Astrocyte of the hippocampus (primary cell): ENCODE measurements at regions not wholly inside any gene's neighbourhood (a gene's known extent, or its start where the extent isn't known, plus 50 kb on each side); places are given as distances from the start of the nearest gene placed in this dataset.
A peak's percentile ranks its signal among the peaks of the same experiment; 100 is the strongest.

Experiments
- DNase-seq: peaks from one replicate; pipeline ENCODE4 v3.0.0; 2011; ENCODE audit warnings: low read depth, low spot score

DNA sequence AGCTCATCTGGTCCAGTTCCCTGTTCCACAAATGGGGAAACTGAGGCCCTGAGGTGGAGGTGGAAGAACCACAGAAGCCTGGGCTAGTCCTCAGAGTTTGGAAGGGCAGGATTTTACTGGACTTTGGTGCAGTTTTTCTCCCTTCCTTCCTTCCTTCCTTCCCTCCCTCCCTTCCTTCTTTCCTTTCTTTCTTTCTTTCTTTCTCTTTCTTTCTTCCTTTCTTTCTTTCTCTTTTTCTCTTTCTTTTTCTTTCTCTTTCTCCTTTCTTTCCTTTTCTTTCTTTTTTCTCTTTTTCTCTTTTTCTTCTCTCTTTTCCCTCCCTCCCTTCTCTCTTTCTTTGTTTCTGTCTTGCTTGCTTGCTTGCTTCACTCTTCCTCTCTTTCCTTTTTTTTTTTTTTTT lies 95.7 kb upstream of the TBX3 start:
- no peak for DNase-seq

DNA sequence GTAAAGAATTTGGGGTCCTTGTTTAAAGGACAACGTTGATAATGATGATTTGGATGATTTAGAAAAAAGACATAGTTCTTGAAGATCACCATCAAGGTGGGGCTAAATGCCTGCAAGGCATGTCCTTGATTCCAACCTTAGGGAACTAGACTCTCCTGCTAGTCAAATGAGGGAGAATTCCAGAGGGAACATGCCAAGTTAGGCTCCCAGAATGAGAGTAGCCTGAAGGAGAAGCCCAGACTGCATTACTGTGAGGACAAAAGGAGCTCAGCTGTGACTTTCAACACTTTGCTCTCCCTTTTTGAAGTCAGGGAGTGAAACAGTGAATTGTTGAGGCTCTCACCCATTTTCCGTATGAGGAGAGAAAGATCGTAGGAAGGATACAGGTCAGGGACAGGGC lies 95.2 kb upstream of the TBX3 start:
- DNase-seq: no peak

DNA sequence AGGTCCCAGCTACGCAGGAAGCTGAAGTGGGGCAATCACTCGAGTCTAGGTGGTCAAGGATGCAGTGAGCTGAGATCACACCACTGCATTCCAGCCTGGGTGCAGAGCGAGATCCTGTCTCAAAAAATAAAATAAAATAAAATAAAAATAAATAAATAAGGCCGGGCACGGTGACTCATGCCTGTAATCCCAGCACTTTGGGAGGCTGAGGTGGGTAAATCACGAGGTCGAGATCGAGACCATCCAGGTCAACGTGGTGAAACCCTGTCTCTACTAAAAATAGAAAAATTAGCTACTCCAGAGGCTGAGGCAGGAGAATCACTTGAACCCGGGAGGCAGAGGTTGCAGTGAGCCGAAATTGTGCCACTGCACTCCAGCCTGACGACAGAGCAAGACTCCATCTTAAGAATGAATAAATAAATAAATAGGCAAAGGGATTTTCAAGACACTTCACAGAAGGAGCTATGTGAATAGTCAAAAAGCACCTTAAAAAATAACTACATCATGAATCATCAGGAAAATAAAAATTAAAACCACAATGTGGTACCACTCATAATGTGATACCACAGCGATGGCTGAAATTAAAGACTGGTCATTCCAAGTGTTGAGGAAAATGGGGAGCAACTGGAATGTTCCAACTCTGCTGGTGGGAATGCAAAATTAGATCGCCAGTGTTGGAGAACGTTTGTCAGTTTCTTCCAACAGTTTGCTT lies 92.9 kb upstream of the TBX3 start:
- DNase-seq: peak; percentile 39

DNA sequence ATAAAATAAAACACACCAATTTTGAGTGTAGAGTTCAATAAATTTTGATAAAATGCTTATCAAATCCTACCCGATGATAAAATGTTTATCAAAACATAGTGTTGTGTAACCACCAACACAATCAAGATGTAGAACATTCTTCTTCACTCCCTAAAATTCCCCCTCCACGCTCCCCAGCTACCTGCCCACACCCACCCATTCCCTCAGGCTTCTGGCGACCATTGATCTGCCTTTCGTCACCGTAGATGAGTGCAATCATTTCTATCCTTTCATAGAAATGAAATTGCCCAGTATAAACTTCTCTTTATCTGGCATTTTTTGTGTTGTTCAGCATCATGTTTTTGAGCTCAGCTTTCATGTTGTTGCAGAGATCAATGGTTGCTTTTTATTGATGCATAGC lies 90.7 kb upstream of the TBX3 start:
- DNase-seq: no peak

DNA sequence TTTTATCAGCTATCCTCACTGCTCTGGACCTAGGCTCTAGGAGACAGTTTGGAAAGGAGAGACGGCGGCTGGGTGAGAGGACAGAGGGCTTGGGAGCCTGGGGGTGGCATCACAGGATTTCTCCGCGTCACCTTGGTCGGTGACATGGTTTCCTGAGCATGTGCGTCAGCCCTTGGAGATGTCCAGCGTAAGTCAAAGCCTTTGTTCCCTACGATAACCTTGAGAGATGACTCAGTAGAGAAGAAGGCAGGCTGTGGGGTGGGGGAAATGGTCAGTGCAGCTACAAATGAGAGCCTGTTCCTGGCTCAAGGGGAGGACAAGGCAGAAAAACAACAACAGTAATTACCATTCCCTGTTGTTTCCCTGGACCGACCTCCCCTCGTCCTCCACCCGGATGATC lies 90.2 kb upstream of the TBX3 start:
- DNase-seq: peak; percentile 44

DNA sequence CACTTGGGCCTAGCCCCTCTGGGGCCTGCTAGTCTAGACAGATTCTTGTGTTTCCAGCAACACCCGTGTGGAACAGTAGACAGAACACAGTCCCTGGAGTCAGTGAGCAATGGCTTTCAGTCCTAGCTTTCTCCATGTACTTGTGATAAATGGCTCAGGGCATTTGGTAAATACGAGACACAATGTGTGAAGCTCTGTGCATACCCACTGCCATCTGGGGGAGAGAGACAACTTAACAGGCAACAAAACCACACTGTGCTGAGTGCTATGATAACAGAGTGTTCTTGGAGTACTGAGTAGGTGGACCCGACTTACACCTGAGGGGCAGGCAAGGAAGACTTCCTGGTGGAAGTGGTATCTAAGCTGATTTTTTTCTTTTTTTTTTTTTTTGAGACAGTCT lies 86.3 kb upstream of the TBX3 start:
- DNase-seq: no peak

DNA sequence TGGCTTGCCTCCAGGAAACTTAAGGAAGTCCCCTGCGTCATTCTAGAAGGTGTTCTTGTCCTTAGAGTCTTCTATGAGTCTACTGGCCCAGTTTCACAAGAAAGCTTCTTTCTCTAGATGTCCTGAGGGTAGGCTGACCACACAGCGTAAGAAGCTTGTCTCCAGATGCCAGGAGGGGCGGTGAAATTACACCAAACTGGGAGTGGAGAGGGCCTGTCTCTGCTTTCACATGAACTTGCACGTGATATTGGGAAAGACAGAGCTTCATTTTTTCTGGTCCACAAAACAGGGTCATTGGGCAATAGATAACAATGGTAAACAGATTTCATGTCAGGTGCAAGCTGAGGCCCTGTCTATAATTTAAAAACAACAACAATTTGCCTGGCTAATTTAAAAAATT lies 85.7 kb upstream of the TBX3 start:
- no peak for DNase-seq

DNA sequence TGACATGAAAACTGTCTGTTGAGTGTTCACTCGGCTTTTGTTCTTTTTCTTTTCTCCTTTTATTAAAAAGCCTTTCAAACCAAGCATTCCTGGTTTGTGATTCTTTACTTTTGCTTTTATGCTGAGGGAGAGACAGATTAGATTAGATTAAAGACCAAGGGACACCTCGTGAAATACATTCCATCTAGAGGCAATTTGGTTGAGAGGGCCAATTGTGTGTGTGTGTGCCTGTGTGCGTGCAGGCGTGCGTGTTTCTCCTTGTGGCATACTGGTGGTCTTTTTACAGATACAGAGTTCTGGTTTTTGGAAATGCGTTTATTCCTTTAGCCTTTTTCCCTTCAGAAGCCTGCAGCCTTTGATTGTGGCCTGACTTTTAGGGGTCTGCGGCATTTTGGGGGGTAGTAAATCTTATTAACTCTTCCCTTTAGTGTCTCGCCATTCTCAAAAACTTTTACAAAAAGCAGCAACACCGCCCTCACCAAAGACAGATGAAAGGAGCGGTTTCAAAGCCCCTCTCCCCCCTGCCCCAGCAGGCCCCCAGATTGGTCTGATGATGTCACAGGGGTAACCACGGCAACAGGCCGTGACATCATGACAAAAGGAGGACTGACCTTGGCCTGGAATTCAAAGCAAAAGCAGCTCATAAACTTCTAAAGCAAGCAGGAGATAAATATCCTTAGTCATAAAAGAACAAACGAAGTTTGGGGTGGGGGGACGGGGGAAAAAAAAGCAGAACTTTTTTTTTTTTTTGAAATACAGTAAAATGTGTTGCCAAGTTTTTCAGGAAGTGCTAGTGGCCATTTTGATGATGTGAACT lies 84.1 kb upstream of the TBX3 start:
- no peak for DNase-seq

DNA sequence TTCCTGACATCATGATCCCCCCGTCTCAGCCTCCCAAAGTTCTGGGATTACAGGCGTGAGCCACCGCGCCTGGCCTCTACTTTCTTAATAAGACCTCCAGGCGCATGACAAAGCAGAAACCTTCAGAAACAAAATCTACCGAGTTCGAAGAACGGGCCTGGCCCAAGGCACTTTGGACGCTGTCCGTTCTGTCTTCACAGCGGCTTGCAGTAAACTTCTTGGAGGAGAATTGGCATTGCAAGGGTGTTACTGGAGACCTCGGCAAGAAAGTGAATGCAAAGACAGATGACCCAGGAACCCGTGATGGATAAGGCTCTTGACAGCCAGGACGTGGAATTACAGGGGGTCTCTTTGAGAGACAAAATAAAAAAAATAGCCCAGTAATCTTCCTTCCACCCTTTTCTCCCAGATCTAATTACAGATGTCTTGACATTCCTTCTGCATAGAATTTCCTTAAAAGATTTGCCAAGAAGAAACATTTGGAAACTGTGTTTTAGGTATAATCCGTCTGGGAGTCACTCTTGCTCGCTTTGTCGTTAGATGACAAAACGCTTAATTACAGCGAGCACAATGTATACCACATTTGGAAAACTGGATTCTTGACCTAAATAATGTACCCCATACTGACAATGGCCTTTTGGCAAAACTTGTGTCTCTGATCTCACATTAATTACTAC lies 83.2 kb upstream of the TBX3 start:
- DNase-seq: no peak

DNA sequence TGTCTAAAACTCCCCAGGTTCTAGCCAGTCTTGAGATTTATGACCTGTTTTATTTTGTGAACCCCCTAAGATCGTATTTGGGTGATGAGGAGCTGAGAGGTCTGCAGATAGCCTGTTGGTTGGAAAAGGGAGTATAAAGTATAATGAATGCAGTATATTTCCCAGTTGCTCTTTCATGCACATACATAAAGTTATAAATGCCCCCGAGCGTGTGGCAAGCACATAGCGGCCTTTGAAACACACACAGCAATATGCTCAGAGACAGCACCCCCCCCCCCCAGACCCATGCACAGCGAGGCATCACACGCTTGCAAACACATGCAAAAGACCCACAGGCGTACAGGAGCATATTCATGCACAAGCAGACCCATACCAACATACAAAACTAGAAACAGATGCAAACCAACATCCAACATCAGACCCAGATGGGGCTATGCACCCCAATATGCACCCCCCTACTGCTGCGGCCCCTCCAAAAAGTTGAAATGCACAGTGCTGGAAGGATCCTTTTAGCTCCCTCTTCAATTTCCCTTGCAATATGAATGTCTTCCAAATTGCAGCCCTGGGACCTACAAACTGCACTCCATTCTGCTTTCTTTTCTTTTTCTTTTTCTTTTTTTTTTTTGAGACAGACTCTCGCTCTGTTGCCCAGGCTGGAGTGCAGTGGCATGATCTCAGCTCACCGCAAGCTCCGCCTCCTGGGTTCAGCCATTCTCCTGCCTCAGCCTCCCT lies 82.2 kb upstream of the TBX3 start:
- DNase-seq: no peak

DNA sequence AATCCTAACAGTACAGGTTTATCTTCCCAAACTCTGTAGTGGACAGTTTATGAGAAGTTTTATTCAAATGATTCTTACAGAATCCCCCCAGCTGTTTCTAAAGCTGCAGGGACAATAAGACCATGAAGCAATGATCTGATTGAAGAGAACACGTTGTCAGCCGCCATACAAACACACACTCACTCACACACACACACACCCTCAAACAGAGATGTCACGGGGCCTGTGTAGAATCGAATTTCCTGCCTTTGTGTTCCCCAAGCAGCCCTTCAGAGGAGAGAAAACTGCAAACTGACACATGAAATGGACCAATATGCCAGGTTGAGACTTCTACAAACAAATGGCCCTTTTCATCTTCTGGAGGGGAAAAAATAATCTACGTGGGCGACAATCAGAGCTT lies 80.5 kb upstream of the TBX3 start:
- no peak for DNase-seq

DNA sequence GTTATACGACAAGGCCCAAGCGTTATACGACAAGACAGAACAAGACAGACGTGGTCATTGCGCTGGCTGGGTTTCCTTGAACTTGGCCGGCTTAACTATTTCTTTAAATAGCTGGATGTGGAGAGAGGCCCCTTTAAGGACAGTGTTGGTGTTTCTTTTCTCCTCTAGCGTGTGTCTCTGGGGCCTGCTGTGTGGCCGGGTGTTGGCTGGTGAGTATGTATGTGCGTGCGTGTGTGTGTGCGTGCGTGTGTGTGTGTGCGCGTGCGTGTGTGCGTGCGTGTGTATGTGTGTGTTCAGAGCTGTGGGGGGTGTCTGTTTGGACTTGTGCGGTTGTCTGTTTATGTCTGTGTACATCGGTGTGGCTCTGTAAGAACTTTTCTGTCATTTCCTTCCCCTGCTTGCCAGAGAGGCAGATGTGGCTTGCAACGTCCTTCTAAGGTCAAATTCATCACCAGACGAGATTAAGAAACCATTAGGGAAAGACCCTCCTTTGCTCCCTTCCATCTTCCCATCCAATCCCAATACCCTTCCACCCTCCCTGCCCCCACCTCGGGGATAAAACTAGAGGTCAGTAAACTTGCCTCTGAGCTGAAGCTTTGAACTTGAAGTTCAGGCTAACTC lies 78.6 kb upstream of the TBX3 start:
- DNase-seq: no peak

DNA sequence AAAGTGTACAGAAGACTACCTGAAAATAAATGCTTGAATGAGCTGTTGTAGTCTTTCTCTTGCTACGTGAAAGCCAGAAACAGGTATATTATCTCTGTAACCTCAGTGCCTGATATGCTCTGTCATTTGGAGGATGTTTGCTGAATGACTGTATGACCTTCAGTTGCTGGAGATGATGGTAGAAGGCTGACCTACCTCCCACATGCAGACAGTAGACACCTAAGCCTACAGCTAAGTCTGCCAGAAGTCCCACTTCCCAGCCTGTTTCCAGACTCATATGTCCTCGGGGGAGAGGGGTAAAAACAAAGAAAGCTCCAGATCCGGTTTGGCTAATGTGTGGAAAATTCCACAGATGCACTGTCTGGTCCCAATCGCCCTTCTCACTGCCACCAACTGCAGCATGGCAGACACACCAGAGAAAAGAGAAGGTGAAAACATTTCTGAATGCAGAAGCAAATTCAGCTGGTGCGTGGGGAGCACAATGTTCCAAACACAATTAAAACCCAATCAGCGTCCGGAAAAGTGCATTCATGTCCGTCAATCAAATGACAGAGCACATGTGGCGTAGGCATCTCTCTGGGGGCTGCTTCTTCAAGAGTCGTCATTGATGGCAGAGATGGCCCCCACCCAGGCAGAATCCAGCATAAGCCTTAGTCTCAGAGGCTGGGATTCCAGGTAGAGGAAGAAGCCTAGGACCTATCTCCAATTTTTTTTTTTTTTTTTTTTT lies 76.3 kb upstream of the TBX3 start:
- DNase-seq: no peak

DNA sequence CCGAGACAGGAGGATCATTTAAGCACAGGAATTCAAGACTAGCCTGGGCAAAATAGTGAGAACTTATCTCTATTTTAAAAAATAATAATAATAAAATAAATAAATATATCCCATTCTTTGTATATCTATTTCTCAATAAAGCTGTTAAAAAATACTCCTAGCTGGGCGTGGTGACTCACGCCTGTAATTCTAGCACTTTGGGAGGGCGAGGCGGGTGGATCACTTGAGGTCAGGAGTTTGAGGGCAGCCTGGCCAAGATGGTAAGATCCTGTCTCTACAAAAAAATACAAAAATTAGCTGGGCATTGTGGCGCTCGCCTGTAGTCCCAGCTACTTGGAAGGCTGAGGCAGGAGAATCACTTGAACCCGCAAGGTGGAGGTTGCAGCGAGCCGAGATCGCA lies 75.7 kb upstream of the TBX3 start:
- no peak for DNase-seq

DNA sequence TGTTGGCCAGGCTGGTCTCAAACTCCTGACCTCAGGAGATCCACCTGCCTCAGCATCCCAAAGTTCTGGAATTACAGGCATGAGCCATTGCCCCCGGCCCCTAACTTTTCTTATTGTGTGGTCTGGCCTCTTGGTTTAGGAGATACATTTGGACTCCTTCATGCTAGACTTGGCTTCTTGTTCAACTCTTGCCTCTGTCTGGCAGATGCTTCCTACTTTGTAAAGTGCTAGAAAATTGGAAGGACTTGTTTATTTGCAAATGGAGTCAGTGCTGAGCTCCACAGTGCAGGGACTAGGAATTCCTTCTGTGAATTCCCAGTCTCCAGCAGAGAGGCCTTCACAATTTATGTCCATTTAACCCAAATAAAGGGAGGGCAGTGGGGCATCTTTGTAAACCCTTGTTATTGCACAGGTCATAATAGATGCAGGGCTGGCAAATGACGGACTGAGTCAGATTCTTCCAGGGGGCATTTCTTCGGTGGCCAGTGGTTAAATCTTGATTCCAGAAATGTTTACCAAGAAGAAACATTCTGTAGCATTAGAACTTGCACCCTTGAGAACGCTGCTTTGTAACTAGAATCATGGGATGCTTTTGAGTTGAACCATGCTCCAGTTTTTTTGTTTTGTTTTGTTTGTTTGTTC lies 73.8 kb upstream of the TBX3 start:
- DNase-seq: no peak

DNA sequence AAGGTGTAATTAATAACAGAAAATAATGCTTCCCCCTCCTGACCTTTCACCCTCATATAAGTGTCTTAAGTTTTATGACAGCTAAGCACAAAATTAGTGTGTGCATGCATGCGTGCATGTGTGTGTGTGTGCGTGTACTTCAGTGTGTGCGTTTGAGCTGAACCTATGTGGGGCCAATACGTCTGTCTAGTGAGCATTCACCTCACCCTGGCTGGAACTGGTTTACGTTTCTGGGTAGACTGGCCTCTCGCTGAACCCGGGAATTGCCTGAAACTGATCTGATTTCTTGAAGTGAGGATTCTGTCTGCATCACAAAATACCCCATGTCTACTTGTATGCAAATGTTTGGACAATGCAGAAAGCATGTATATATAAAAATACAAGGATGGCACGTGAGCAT lies 68.2 kb upstream of the TBX3 start:
- no peak for DNase-seq

DNA sequence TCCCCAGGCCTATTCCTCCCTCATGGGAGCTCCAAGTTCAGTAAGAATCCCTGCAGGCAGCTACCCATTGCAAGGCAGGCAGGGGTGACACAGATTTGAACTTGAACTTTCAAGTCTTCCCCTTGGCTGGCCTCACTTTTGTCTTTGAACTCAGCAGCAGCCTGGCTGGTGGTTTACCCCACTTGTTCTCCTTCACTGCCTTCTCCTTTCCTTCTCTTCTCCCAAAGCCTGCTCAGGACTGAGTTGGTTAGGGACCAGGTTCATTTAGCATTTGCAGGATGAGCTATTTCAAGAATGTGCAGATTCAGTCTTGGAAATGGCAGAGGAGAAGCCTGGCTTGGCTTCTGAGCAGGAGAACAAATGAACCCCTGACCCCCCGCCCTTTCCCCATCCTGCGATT lies 67.7 kb upstream of the TBX3 start:
- no peak for DNase-seq

DNA sequence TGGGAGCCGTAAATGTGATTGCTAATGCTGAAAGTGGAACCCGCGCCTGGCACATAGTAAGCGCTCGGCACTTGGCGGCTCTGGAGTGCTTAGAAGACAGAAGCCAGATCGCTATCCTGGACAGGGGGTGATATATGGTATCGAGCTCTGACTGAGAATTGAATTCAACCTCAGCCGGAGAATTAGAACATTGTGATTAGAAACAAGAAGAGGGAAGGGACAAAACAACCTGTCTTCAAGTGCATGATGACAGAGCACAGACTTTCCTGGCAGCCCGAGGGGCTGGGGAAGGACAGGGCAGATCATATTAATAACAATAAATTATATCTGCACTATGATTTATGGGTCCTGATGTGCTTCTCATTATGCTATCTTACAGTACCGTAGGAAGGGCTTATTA lies 66.9 kb upstream of the TBX3 start:
- no peak for DNase-seq

DNA sequence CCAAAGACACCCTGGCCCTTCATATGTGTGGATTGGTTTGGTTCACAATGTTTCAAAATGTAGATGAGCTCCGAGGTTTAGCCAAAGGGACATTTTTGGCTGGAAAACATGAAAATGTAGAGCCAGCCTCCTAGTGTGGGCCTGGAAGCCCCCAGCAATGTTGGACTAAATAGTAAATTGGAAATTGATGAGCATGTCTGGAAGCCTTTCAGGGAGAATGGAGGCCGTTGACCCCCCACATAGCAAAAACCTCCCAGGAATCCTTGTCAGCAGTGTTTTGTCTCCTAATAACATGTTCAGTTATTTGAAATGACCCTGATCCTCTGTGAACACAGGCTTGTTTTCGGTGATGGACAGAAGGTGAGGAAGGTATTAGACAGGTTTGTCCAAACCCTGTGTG lies 65.1 kb upstream of the TBX3 start:
- DNase-seq: no peak

DNA sequence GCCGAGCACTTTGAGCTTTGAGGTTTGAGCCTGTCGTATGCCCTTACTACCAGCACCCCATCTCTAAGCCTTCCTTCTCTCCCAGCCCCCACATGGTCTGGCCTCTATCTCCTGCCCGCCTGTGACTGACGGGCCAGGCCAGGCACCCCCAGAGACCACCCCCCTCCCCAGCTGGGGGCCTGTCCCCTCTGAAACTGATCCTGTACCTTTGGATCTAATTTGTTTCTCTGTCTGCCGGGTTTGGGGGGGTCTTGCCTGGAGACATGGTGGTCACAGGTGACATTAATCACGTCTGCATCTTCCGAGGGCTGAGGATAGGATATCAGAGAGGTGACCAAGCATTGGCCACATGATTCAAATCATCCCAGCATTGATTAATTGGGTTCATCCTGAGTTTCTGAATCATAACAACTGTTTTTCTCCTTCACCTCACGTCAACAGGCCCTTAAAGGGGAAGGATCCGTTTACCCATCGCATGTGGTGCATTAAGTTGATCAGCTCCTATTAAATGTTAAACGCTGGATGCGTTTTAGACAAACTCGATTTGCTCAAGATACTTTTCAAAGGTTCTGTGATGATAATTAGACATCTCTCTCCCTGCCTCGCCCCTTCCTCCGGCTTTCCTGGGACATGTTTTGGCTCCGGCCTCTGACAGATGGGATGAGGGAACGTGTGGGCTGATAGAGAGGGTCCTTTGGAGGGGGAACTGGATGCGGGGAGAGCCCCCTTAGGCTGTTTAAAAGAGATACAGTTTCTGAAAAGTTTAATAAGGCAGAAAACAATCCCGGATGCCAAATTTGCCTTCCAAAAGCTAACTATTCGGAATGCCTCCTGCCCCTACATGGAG lies 63.3 kb upstream of the TBX3 start:
- no peak for DNase-seq
